BE2C (cell line): ENCODE measurements at regions not wholly inside any gene's neighbourhood (a gene's known extent, or its start where the extent isn't known, plus 50 kb on each side); places are given as distances from the start of the nearest gene placed in this dataset.

ENCODE experiments used
- DNase-seq: peaks from one replicate; pipeline ENCODE4 v3.0.0-alpha.2; 2020
- H3K27me3 ChIP-seq: fragments of 250-450 bp; sonication (Bioruptor Pico); 2 replicates; pipeline ENCODE4 v1.5.1; 2020; ENCODE audit warnings: mild to moderate bottlenecking
- H3K36me3 ChIP-seq: fragments of 250-450 bp; sonication (Bioruptor Pico); 2 replicates; pipeline ENCODE4 v1.5.1; 2020; ENCODE audit warnings: mild to moderate bottlenecking
- H3K4me1 ChIP-seq: fragments of 250-450 bp; sonication (Bioruptor Pico); 2 replicates; pipeline ENCODE4 v1.5.1; 2020
- H3K4me3 ChIP-seq: 2 replicates; pipeline ENCODE4 v1.5.1; 2011; ENCODE audit warnings: low read depth, low read length
- H3K9me3 ChIP-seq: fragments of 250-450 bp; sonication (Bioruptor Pico); 2 replicates; pipeline ENCODE4 v1.5.1; 2020
- CTCF ChIP-seq: IDR thresholded peaks from 2 replicates; pipeline ENCODE4 v1.5.1; 2012; ENCODE audit warnings: mild to moderate bottlenecking, low read depth, low read length

DNA sequence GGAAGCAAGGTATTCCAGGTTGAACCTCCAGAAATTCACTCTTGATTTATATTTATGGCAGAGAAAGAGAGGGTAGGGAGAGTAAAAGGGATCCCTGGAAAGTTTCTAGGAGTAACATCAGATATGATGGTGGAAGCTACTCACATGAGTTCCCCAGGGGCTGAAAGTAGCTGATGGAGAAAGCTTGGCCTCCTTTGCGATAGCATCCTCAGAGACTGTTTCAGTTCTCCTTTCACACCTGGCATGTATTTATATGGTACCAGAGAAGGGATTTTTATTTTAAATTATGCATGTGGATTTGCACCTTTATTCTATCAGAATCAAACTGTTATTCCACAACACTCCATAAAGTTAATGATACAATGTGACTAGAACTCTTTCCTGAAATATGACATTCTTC, 126.3 kb upstream of the OSR1 start:
- H3K36me3 ChIP-seq = no peaks in the 10 kb centered on the region
- H3K27me3 ChIP-seq = no peaks in the 10 kb centered on the region
- no peaks in the 10 kb centered on the region for H3K4me1 ChIP-seq
- DNase-seq = no peak
- H3K9me3 ChIP-seq = no peaks in the 10 kb centered on the region
- no peak overlapping the region for H3K4me3 ChIP-seq
- TF ChIP-seq CTCF = no peak

DNA sequence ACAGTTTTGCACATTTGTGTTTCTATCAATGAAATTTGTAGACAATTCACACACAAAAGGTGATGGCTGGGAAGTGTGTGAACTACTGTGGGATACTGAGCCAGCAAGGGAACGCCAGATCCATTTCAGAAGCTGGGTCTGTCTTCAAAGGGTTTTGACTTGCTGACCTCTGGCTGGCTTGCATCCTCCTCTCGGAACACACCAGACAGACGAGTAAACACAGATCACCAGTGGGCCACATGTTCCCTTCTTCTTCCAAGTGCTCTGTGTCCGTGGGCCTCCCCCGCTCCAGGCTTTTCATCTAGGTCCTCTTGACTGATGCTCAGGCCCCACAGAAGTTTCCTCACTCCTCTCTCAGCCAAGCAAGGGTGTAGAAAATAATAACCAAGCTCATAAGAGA, 122.2 kb upstream of the OSR1 start:
- no peaks in the 10 kb centered on the region for H3K9me3 ChIP-seq
- H3K4me3 ChIP-seq = no peak overlapping the region
- no peak for TF ChIP-seq CTCF
- H3K36me3 ChIP-seq = no peaks in the 10 kb centered on the region
- no peak for DNase-seq
- no peaks in the 10 kb centered on the region for H3K4me1 ChIP-seq
- no peaks in the 10 kb centered on the region for H3K27me3 ChIP-seq

GRCh38 chr2:19479666-19480065, 121.2 kb upstream of the OSR1 start:
- no peaks in the 10 kb centered on the region for H3K36me3 ChIP-seq
- TF ChIP-seq CTCF = no peak
- no peak for DNase-seq
- H3K4me1 ChIP-seq = no peaks in the 10 kb centered on the region
- H3K27me3 ChIP-seq = no peaks in the 10 kb centered on the region
- no peak overlapping the region for H3K4me3 ChIP-seq
- H3K9me3 ChIP-seq = no peaks in the 10 kb centered on the region

- DNase-seq = no peak
- no peaks in the 10 kb centered on the region for H3K36me3 ChIP-seq
- no peaks in the 10 kb centered on the region for H3K27me3 ChIP-seq
- H3K9me3 ChIP-seq = no peaks in the 10 kb centered on the region
- TF ChIP-seq CTCF = no peak
- no peak overlapping the region for H3K4me3 ChIP-seq
- H3K4me1 ChIP-seq = no peaks in the 10 kb centered on the region
Observed at GRCh38 chr2:19478409-19478808, 120.0 kb upstream of the OSR1 start.

DNA sequence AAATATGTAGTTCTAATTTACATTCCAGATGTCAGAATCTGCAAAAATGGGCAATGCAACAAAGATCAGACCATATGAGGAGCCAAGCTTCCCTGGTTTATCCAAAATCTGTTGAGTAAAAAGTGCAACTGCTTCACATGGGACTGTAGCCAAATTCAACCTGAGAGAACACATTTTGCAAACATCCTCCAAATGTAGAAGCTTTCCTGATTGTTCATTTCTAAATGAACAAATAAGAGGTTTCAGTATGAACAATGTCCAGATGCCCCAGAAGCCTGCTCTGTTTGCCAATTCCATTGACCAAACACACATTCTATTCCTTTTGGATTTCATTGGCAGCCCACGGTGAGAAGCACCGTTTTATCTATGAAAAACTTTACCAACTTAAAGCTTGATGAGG, 117.9 kb upstream of the OSR1 start:
- H3K36me3 ChIP-seq = no peaks in the 10 kb centered on the region
- H3K4me3 ChIP-seq = no peak overlapping the region
- no peaks in the 10 kb centered on the region for H3K9me3 ChIP-seq
- TF ChIP-seq CTCF = no peak
- DNase-seq = no peak
- H3K27me3 ChIP-seq = no peaks in the 10 kb centered on the region
- no peaks in the 10 kb centered on the region for H3K4me1 ChIP-seq

GRCh38 chr2:19474128-19474527, 115.7 kb upstream of the OSR1 start:
- TF ChIP-seq CTCF = no peak
- no peaks in the 10 kb centered on the region for H3K27me3 ChIP-seq
- DNase-seq = no peak

More at GRCh38 chr2:19474128-19474527, 115.7 kb upstream of the OSR1 start:
- H3K4me1 ChIP-seq = no peaks in the 10 kb centered on the region
- H3K4me3 ChIP-seq = no peak overlapping the region
- no peaks in the 10 kb centered on the region for H3K9me3 ChIP-seq
- H3K36me3 ChIP-seq = no peaks in the 10 kb centered on the region
